Hematopoietic multipotent progenitor cell treated with erythropoietin and hydrocortisone succinate and interleukin-3 and kit ligand, for 6 days (in vitro differentiated cells): ENCODE measurements at regions not wholly inside any gene's neighbourhood (a gene's known extent, or its start where the extent isn't known, plus 50 kb on each side); places are given as distances from the start of the nearest gene placed in this dataset.

Experiments
- DNase-seq: peaks from one replicate; pipeline ENCODE4 v3.0.0-alpha.2; 2015

- DNase-seq, result no peak
Observed at GRCh38 chr2:237251986-237252385, 162.0 kb downstream of the COL6A3 start.

GRCh38 chr2:237253046-237253702 is 160.8 kb downstream of the COL6A3 start:
- DNase-seq, result no peak

GRCh38 chr2:237254369-237254861 is 159.5 kb downstream of the COL6A3 start:
- DNase-seq, result no peak

- no peak for DNase-seq
Observed at GRCh38 chr2:237254911-237255578, 158.9 kb downstream of the COL6A3 start.

- DNase-seq, result no peak
Observed at GRCh38 chr2:237256887-237257286, 157.1 kb downstream of the COL6A3 start.

- no peak for DNase-seq
Observed at GRCh38 chr2:237257471-237257951, 156.5 kb downstream of the COL6A3 start.

- DNase-seq, result no peak
Observed at GRCh38 chr2:237258116-237258515, 155.8 kb downstream of the COL6A3 start.

- no peak for DNase-seq
Observed at GRCh38 chr2:237258615-237259014, 155.3 kb downstream of the COL6A3 start.

- no peak for DNase-seq
Observed at GRCh38 chr2:237259201-237259600, 154.8 kb downstream of the COL6A3 start.

- DNase-seq, result no peak
Observed at GRCh38 chr2:237260039-237260620, 153.8 kb downstream of the COL6A3 start.

- no peak for DNase-seq
Observed at GRCh38 chr2:237260686-237261085, 153.3 kb downstream of the COL6A3 start.

- DNase-seq, result no peak
Observed at GRCh38 chr2:237261327-237261726, 152.6 kb downstream of the COL6A3 start.

GRCh38 chr2:237262838-237263771 is 150.9 kb downstream of the COL6A3 start:
- peak; percentile 10 for DNase-seq

GRCh38 chr2:237264480-237265219 is 149.3 kb downstream of the COL6A3 start:
- DNase-seq, result no peak

- DNase-seq, result no peak
Observed at GRCh38 chr2:237268004-237268708, 145.8 kb downstream of the COL6A3 start.

- no peak for DNase-seq
Observed at GRCh38 chr2:237269138-237269875, 144.7 kb downstream of the COL6A3 start.

GRCh38 chr2:237270520-237270919 is 143.4 kb downstream of the COL6A3 start:
- DNase-seq, result no peak

GRCh38 chr2:237271698-237272652 is 142.0 kb downstream of the COL6A3 start:
- no peak for DNase-seq
